ENCODE measurements at regions not wholly inside any gene's neighbourhood (a gene's known extent, or its start where the extent isn't known, plus 50 kb on each side); places are given as distances from the start of the nearest gene placed in this dataset.

- Histone ChIP-seq H3K4ac (ENCODE audit: low read depth, low read length) (no peak overlapping the region), H3K36me3 (ENCODE audit: control insufficient read depth in 1 of 2, insufficient read depth in 2 of 2, low read length in 2 of 2) (no peaks in the 10 kb centered on the region), H3K27me3 (ENCODE audit: insufficient read depth, low read length) (no peaks in the 10 kb centered on the region), H3K79me2 (ENCODE audit: control insufficient read depth, insufficient read depth, low read length, poor library complexity) (no peaks in the 10 kb centered on the region), H3K4me3 (ENCODE audit: low read depth, low read length) (no peak overlapping the region), H2BK12ac (ENCODE audit: low read length) (no peak overlapping the region), H4K8ac (ENCODE audit: low read depth, low read length) (no peak overlapping the region), H3K79me1 (ENCODE audit: low read length) (no peaks in the 10 kb centered on the region), H3K23ac (ENCODE audit: low read length) (no peak overlapping the region), H4K12ac (ENCODE audit: low read depth, low read length) (no peak overlapping the region), H2BK5ac (ENCODE audit: low read depth, low read length, poor library complexity) (no peak overlapping the region), H3K27ac (ENCODE audit: low read depth, low read length) (no peak overlapping the region), H3K4me2 (ENCODE audit: low read length) (no peak overlapping the region), H2AK5ac (ENCODE audit: low read length) (no peak overlapping the region), H2BK120ac (ENCODE audit: insufficient read depth, low read length, poor library complexity) (no peak overlapping the region), H3K9ac (ENCODE audit: low read length) (no peak overlapping the region), H3K14ac (ENCODE audit: low read length) (no peak overlapping the region), H3K18ac (ENCODE audit: low read length) (no peak overlapping the region), H4K91ac (ENCODE audit: low read depth, low read length) (no peak overlapping the region), H3K4me1 (ENCODE audit: control insufficient read depth in 1 of 2, insufficient read depth in 2 of 2, low read length in 2 of 2) (no peaks in the 10 kb centered on the region), H2AFZ (ENCODE audit: insufficient read depth, low read length, poor library complexity) (no peak overlapping the region), H3K9me3 (ENCODE audit: insufficient read depth, low read depth, low read length) (no peaks in the 10 kb centered on the region)
- no peak for DNase-seq
- no CpG with 5 or more reads among the region's 10 CpGs for WGBS (ENCODE audit: extremely low coverage, insufficient coverage, insufficient read length)
Measured at GRCh38 chr2:234816491-234816890, 135.3 kb upstream of the SH3BP4 start.

GRCh38 chr2:234816056-234816455, 135.8 kb upstream of the SH3BP4 start:
- no peak for DNase-seq
- Histone ChIP-seq H3K9ac (ENCODE audit: low read length) (no peak overlapping the region), H4K8ac (ENCODE audit: low read depth, low read length) (no peak overlapping the region), H3K4me1 (ENCODE audit: control insufficient read depth in 1 of 2, insufficient read depth in 2 of 2, low read length in 2 of 2) (no peaks in the 10 kb centered on the region), H4K91ac (ENCODE audit: low read depth, low read length) (no peak overlapping the region), H3K4me2 (ENCODE audit: low read length) (no peak overlapping the region), H3K9me3 (ENCODE audit: insufficient read depth, low read depth, low read length) (no peaks in the 10 kb centered on the region), H3K14ac (ENCODE audit: low read length) (no peak overlapping the region), H2AK5ac (ENCODE audit: low read length) (no peak overlapping the region), H3K27me3 (ENCODE audit: insufficient read depth, low read length) (no peaks in the 10 kb centered on the region), H2BK120ac (ENCODE audit: insufficient read depth, low read length, poor library complexity) (no peak overlapping the region), H3K27ac (ENCODE audit: low read depth, low read length) (no peak overlapping the region), H3K23ac (ENCODE audit: low read length) (no peak overlapping the region), H3K79me1 (ENCODE audit: low read length) (no peaks in the 10 kb centered on the region), H2BK5ac (ENCODE audit: low read depth, low read length, poor library complexity) (no peak overlapping the region), H4K12ac (ENCODE audit: low read depth, low read length) (no peak overlapping the region), H2AFZ (ENCODE audit: insufficient read depth, low read length, poor library complexity) (no peak overlapping the region), H2BK12ac (ENCODE audit: low read length) (no peak overlapping the region), H3K79me2 (ENCODE audit: control insufficient read depth, insufficient read depth, low read length, poor library complexity) (no peaks in the 10 kb centered on the region), H3K18ac (ENCODE audit: low read length) (no peak overlapping the region), H3K4me3 (ENCODE audit: low read depth, low read length) (no peak overlapping the region), H3K4ac (ENCODE audit: low read depth, low read length) (no peak overlapping the region), H3K36me3 (ENCODE audit: control insufficient read depth in 1 of 2, insufficient read depth in 2 of 2, low read length in 2 of 2) (no peaks in the 10 kb centered on the region)
- no CpG with 5 or more reads among the region's 4 CpGs for WGBS (ENCODE audit: extremely low coverage, insufficient coverage, insufficient read length)

DNA sequence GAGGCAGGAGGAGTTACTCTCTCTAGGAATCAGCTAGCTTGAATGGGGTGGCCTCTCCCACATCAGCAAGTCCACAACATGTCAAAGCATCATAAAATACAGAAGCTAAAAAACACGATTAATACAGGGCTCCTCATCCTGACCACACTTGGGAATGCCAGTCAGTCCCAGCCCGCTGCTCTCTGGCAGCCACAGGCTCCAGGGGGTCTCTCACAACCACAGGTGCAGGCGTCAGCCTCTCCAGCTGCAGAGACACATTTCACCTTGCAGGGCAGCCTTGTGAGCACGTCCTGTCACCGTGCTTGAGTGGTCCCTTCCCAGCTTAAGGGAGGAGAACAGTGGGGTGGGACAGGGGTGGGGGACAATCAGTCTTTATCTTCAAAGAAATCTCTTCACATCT, 137.4 kb upstream of the SH3BP4 start:
- H3K14ac ChIP-seq (ENCODE audit: low read length), result no peak overlapping the region
- H3K23ac ChIP-seq (ENCODE audit: low read length), result no peak overlapping the region
- H3K18ac ChIP-seq (ENCODE audit: low read length), result no peak overlapping the region
- H2BK12ac ChIP-seq (ENCODE audit: low read length), result no peak overlapping the region
- DNase-seq, result no peak
- no peak overlapping the region for H3K4ac ChIP-seq (ENCODE audit: low read depth, low read length)
- no peak overlapping the region for H2AK5ac ChIP-seq (ENCODE audit: low read length)
- no peak overlapping the region for H2AFZ ChIP-seq (ENCODE audit: insufficient read depth, low read length, poor library complexity)
- H3K36me3 ChIP-seq (ENCODE audit: control insufficient read depth in 1 of 2, insufficient read depth in 2 of 2, low read length in 2 of 2), result no peaks in the 10 kb centered on the region
- H3K4me2 ChIP-seq (ENCODE audit: low read length), result no peak overlapping the region
- no peaks in the 10 kb centered on the region for H3K4me1 ChIP-seq (ENCODE audit: control insufficient read depth in 1 of 2, insufficient read depth in 2 of 2, low read length in 2 of 2)
- no peak overlapping the region for H3K27ac ChIP-seq (ENCODE audit: low read depth, low read length)
- H4K91ac ChIP-seq (ENCODE audit: low read depth, low read length), result no peak overlapping the region
- no peaks in the 10 kb centered on the region for H3K79me1 ChIP-seq (ENCODE audit: low read length)
- H2BK5ac ChIP-seq (ENCODE audit: low read depth, low read length, poor library complexity), result no peak overlapping the region
- no peak overlapping the region for H2BK120ac ChIP-seq (ENCODE audit: insufficient read depth, low read length, poor library complexity)
- H3K9me3 ChIP-seq (ENCODE audit: insufficient read depth, low read depth, low read length), result no peaks in the 10 kb centered on the region
- H4K8ac ChIP-seq (ENCODE audit: low read depth, low read length), result no peak overlapping the region
- H3K79me2 ChIP-seq (ENCODE audit: control insufficient read depth, insufficient read depth, low read length, poor library complexity), result no peaks in the 10 kb centered on the region
- H3K27me3 ChIP-seq (ENCODE audit: insufficient read depth, low read length), result no peaks in the 10 kb centered on the region
- H3K4me3 ChIP-seq (ENCODE audit: low read depth, low read length), result no peak overlapping the region
- no peak overlapping the region for H4K12ac ChIP-seq (ENCODE audit: low read depth, low read length)
- no peak overlapping the region for H3K9ac ChIP-seq (ENCODE audit: low read length)
- whole genome bisulfite sequencing (ENCODE audit: extremely low coverage, insufficient coverage, insufficient read length), result no CpG with 5 or more reads among the region's 5 CpGs

- Histone ChIP-seq H3K36me3 (ENCODE audit: control insufficient read depth in 1 of 2, insufficient read depth in 2 of 2, low read length in 2 of 2) (no peaks in the 10 kb centered on the region), H2AK5ac (ENCODE audit: low read length) (no peak overlapping the region), H3K4ac (ENCODE audit: low read depth, low read length) (no peak overlapping the region), H3K27ac (ENCODE audit: low read depth, low read length) (no peak overlapping the region), H3K79me1 (ENCODE audit: low read length) (no peaks in the 10 kb centered on the region), H4K12ac (ENCODE audit: low read depth, low read length) (no peak overlapping the region), H4K91ac (ENCODE audit: low read depth, low read length) (no peak overlapping the region), H3K4me2 (ENCODE audit: low read length) (no peak overlapping the region), H3K4me3 (ENCODE audit: low read depth, low read length) (no peak overlapping the region), H4K8ac (ENCODE audit: low read depth, low read length) (no peak overlapping the region), H3K27me3 (ENCODE audit: insufficient read depth, low read length) (no peaks in the 10 kb centered on the region), H3K79me2 (ENCODE audit: control insufficient read depth, insufficient read depth, low read length, poor library complexity) (no peaks in the 10 kb centered on the region), H3K14ac (ENCODE audit: low read length) (no peak overlapping the region), H3K23ac (ENCODE audit: low read length) (no peak overlapping the region), H3K9ac (ENCODE audit: low read length) (no peak overlapping the region), H3K4me1 (ENCODE audit: control insufficient read depth in 1 of 2, insufficient read depth in 2 of 2, low read length in 2 of 2) (no peaks in the 10 kb centered on the region), H3K18ac (ENCODE audit: low read length) (no peak overlapping the region), H2BK5ac (ENCODE audit: low read depth, low read length, poor library complexity) (no peak overlapping the region), H3K9me3 (ENCODE audit: insufficient read depth, low read depth, low read length) (no peaks in the 10 kb centered on the region), H2BK12ac (ENCODE audit: low read length) (no peak overlapping the region), H2AFZ (ENCODE audit: insufficient read depth, low read length, poor library complexity) (no peak overlapping the region), H2BK120ac (ENCODE audit: insufficient read depth, low read length, poor library complexity) (no peak overlapping the region)
- WGBS (ENCODE audit: extremely low coverage, insufficient coverage, insufficient read length), result no CpG with 5 or more reads among the region's 2 CpGs
- DNase-seq, result no peak
Measured at GRCh38 chr2:234812851-234813250, 139.0 kb upstream of the SH3BP4 start.

All from trophoblast cell (in vitro differentiated cells and primary cell).